WTC11 (cell line): ENCODE measurements at regions not wholly inside any gene's neighbourhood (a gene's known extent, or its start where the extent isn't known, plus 50 kb on each side); places are given as distances from the start of the nearest gene placed in this dataset.

Experiments used
- ATAC-seq: fragments of 200-7000 bp; cut with Tn5 transposase; 2 replicates; pipeline ENCODE4 v1.10.0; 2021; ENCODE audit warnings: mild to moderate bottlenecking, moderate library complexity
- CTCF ChIA-PET: fragments of 300-600 bp; sonication (Branson Sonifier 250); formaldehyde crosslinking; loops from one replicate; lab custom pipeline; 2021; ENCODE audit warnings: antibody characterized with exemption; lab: Charles Lee
- POLR2A ChIA-PET: fragments of 350-600 bp; sonication (Branson Sonifier 250); formaldehyde crosslinking; loops from one replicate; lab custom pipeline; 2021; ENCODE audit warnings: antibody characterized with exemption; lab: Charles Lee
- DNase-seq: peaks from one replicate; pipeline ENCODE4 v3.0.0; 2021; ENCODE audit warnings: low spot score
- H3K27ac Mint-ChIP-seq: 2 replicates; pipeline ENCODE4 v1.8.0; 2021; ENCODE audit warnings: mixed read lengths
- H3K27me3 Mint-ChIP-seq: 2 replicates; pipeline ENCODE4 v1.8.0; 2021; ENCODE audit warnings: low read depth, mild to moderate bottlenecking, moderate library complexity, mixed read lengths
- H3K36me3 Mint-ChIP-seq: 2 replicates; pipeline ENCODE4 v1.8.0; 2021; ENCODE audit warnings: mixed read lengths
- H3K4me1 Mint-ChIP-seq: 2 replicates; pipeline ENCODE4 v1.8.0; 2022; ENCODE audit warnings: mixed read lengths
- H3K4me3 Mint-ChIP-seq: 2 replicates; pipeline ENCODE4 v1.8.0; 2021; ENCODE audit warnings: mild to moderate bottlenecking, moderate library complexity, mixed read lengths
- H3K9me3 Mint-ChIP-seq: 2 replicates; pipeline ENCODE4 v1.8.0; 2021; ENCODE audit warnings: mixed read lengths
- CBFB ChIP-seq: sonication (generic); formaldehyde crosslinking; IDR thresholded peaks from 2 replicates; pipeline ENCODE4 v1.8.1; 2022; ENCODE audit warnings: mild to moderate bottlenecking, low read depth, missing genetic modification reagents
- CDX4 ChIP-seq: fragments of 250-450 bp; sonication (Bioruptor Pico); IDR thresholded peaks from 2 replicates; pipeline ENCODE4 v1.9.0; 2021; ENCODE audit warnings: moderate library complexity, mild to moderate bottlenecking, inconsistent platforms, borderline replicate concordance
- CTCF ChIP-seq: fragments of 200-600 bp; IDR thresholded peaks from 2 replicates; pipeline ENCODE4 v1.8.0; 2022; ENCODE audit warnings: antibody characterized with exemption
- ERG ChIP-seq: fragments of 250-450 bp; sonication (Bioruptor Pico); IDR thresholded peaks from 2 replicates; pipeline ENCODE4 v1.8.0; 2021; ENCODE audit warnings: mild to moderate bottlenecking
- IRF2 ChIP-seq: sonication (generic); formaldehyde crosslinking; IDR thresholded peaks from 2 replicates; pipeline ENCODE4 v1.8.0; 2022; ENCODE audit warnings: low read depth, missing genetic modification reagents, borderline replicate concordance
- PRRX2 ChIP-seq: fragments of 250-450 bp; sonication (Bioruptor Pico); IDR thresholded peaks from 2 replicates; pipeline ENCODE4 v1.8.0; 2021; ENCODE audit warnings: mild to moderate bottlenecking
- RORB ChIP-seq: fragments of 250-450 bp; sonication (Bioruptor Pico); IDR thresholded peaks from 2 replicates; pipeline ENCODE4 v1.9.0; 2021; ENCODE audit warnings: mild to moderate bottlenecking
- SMAD3 ChIP-seq: sonication (generic); formaldehyde crosslinking; IDR thresholded peaks from 2 replicates; pipeline ENCODE4 v1.8.0; 2022; ENCODE audit warnings: missing genetic modification reagents, mild to moderate bottlenecking, borderline replicate concordance
- STAT6 ChIP-seq: sonication (generic); formaldehyde crosslinking; conservative IDR thresholded peaks from 2 replicates; pipeline ENCODE4 v1.8.1; 2023; ENCODE audit warnings: mild to moderate bottlenecking, low read depth, missing genetic modification reagents, moderate library complexity
- ZNF317 ChIP-seq: sonication (generic); formaldehyde crosslinking; IDR thresholded peaks from 2 replicates; pipeline ENCODE4 v1.8.1; 2023; ENCODE audit warnings: low read depth, mild to moderate bottlenecking, moderate library complexity, missing genetic modification reagents, borderline replicate concordance
- TF ChIP-seq, protein P1 (sequence below): sonication (generic); formaldehyde crosslinking; IDR thresholded peaks from 2 replicates; pipeline ENCODE4 v1.8.0; 2023; ENCODE audit warnings: missing genetic modification reagents, mild to moderate bottlenecking, borderline replicate concordance

- H3K4me1 Mint-ChIP-seq, result no peaks in the 10 kb centered on the region
- no peaks in the 10 kb centered on the region for H3K9me3 Mint-ChIP-seq
- H3K27me3 Mint-ChIP-seq, result no peaks in the 10 kb centered on the region
- no peaks in the 10 kb centered on the region for H3K36me3 Mint-ChIP-seq
- TF ChIP-seq CDX4 (CRISPR knock-in tag) (no peak), CTCF (0 out of 2 replicates have a peak, but pooled peaks have one; percentile 28)
- TF ChIP-seq, all 79 proteins: peak for 1
- Mint-ChIP-seq H3K4me3 (no peak overlapping the region), H3K27ac (no peak overlapping the region)
- CTCF ChIA-PET, result interaction anchor here (0.6 to 2.1 kb wide), 26 partner anchors 10 to 679 kb away, joined by 3 to 42 read pairs (median 4); partner anchors contain the start of gene CHRDL1
- ATAC-seq, result peak; percentile 77
- no peak for DNase-seq
- POLR2A ChIA-PET, result no interaction called here
Measured at GRCh38 chrX:110847334-110847733, 51.7 kb upstream of the CHRDL1 start.

GRCh38 chrX:110846071-110846470, 50.5 kb upstream of the CHRDL1 start:
- Mint-ChIP-seq H3K27ac (no peak overlapping the region), H3K36me3 (no peaks in the 10 kb centered on the region), H3K9me3 (no peaks in the 10 kb centered on the region), H3K4me3 (no peak overlapping the region), H3K27me3 (no peaks in the 10 kb centered on the region), H3K4me1 (no peaks in the 10 kb centered on the region)
- ChIA-PET POLR2A (no interaction called here), CTCF (interaction anchor here (2.1 kb wide), 1 partner anchor 9 kb away, joined by 42 read pairs; no protein-coding TSS in a partner anchor)
- TF ChIP-seq ZNF317 (CRISPR knock-in tag) (no peak), STAT6 (CRISPR knock-in tag) (no peak), PRRX2 (CRISPR knock-in tag) (no peak), SMAD3 (CRISPR knock-in tag) (no peak), IRF2 (no peak), RORB (CRISPR knock-in tag) (no peak), ERG (CRISPR knock-in tag) (no peak), CBFB (CRISPR knock-in tag) (no peak)
- TF ChIP-seq, protein P1, sequence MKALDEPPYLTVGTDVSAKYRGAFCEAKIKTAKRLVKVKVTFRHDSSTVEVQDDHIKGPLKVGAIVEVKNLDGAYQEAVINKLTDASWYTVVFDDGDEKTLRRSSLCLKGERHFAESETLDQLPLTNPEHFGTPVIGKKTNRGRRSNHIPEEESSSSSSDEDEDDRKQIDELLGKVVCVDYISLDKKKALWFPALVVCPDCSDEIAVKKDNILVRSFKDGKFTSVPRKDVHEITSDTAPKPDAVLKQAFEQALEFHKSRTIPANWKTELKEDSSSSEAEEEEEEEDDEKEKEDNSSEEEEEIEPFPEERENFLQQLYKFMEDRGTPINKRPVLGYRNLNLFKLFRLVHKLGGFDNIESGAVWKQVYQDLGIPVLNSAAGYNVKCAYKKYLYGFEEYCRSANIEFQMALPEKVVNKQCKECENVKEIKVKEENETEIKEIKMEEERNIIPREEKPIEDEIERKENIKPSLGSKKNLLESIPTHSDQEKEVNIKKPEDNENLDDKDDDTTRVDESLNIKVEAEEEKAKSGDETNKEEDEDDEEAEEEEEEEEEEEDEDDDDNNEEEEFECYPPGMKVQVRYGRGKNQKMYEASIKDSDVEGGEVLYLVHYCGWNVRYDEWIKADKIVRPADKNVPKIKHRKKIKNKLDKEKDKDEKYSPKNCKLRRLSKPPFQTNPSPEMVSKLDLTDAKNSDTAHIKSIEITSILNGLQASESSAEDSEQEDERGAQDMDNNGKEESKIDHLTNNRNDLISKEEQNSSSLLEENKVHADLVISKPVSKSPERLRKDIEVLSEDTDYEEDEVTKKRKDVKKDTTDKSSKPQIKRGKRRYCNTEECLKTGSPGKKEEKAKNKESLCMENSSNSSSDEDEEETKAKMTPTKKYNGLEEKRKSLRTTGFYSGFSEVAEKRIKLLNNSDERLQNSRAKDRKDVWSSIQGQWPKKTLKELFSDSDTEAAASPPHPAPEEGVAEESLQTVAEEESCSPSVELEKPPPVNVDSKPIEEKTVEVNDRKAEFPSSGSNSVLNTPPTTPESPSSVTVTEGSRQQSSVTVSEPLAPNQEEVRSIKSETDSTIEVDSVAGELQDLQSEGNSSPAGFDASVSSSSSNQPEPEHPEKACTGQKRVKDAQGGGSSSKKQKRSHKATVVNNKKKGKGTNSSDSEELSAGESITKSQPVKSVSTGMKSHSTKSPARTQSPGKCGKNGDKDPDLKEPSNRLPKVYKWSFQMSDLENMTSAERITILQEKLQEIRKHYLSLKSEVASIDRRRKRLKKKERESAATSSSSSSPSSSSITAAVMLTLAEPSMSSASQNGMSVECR (CRISPR knock-in tag), result no peak
- ATAC-seq (no peak), DNase-seq (no peak)
